Fibroblast of skin of left biceps (primary cell): ENCODE measurements at regions not wholly inside any gene's neighbourhood (a gene's known extent, or its start where the extent isn't known, plus 50 kb on each side); places are given as distances from the start of the nearest gene placed in this dataset.
"Not testable (repeated sequence)": the region's sequence is repeated elsewhere in the genome, so short reads cannot be mapped to it uniquely, and the experiment has no call there.

ENCODE experiments used
- DNase-seq, 2 experiments: peaks; one replicate each; pipeline ENCODE4 v3.0.0-alpha.2; 2013; ENCODE audit warnings: low read depth in 2 of 2

GRCh38 chr3:193047461-193047860, 129.8 kb upstream of the MB21D2 start:
- not testable (repeated sequence) for DNase-seq

DNA sequence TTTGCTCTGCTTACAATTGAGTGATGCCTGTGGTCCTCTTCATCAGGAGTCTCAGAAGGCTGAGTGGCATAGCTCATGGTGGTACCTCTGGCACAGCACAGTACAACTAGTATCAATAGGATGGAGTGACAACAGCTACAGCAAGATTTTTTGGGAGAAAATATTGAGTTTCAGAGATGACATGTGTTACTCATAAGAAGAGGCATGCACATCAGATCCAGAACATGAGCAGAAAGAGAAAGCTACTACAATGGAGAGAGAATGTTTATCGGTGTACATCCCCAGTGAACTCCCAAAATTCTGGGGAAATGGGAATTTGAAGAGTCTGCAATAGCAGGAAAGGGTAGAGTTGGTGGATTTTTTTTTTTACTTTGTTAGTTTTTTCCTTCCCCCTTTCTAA, 130.5 kb upstream of the MB21D2 start:
- no peak for DNase-seq

GRCh38 chr3:193049935-193050334, 132.3 kb upstream of the MB21D2 start:
- no peak for DNase-seq

DNA sequence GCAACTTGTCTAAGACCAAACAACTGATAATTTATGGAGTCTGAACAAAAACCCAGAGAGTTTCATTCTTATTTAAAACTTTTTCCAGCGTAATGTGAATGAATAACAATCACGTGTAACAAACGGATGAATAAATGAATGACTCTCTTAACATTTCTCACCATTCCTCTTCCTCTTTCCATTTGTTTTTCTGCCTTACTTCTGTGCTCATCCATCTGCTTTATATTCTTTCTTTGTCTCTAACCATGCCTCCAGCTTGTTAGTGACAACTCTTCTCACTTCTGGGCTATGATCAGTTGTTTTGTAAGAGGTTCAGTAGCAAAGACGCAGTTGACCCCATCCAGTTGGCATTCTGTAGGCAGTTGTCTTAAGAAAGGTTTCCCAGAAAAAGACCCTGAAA, 133.7 kb upstream of the MB21D2 start:
- DNase-seq = no peak

DNA sequence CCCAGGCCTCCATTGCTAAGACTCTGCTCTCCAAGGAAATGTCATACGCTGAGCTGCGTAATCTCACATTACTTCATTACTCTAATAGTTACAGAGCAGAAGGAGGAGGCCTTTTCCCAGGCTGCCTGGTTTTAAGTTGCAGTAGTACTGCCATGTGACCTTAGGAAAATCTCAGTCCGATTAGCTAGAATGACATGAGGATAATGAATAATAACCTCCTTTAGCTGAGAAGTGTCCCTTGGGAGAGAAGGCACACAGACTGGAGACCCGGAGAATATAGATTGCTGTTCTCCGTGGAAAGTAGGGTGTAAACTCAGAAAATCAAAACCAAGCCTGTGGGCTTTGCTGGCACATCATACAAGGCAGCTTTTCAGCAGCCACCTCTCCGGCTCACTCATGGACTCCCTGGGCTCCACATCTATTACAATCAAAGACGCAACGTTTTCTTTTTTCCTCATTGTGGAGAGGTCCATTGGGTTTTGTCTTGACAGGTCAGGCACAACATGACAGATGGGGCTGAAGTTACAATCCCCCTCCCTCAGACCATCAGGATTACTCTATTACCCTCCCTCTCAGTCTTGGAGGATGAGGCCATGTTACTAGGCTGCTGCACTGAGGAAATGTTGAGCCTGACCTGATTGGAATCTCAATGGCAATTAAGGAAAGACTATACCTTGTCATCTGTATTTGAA, 134.8 kb upstream of the MB21D2 start:
- no peak for DNase-seq

DNA sequence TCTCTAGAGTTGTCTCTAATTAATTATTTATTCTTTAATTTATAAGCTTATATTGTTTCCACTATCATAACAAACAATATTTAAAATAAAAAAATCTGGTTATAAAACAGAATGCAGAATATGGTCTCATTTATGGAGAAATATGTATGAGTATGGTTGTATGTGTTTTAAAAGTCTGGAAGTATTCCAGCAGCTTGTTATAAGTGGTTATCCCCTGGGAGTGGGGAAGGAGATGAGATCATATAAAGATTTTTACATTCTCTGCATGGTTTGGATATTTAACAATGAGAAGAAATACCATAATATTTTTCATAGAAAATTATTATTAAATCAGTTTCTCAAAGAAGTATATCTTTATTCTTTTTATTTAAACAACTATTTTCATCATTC, 135.4 kb upstream of the MB21D2 start:
- peak; percentile 19 to 26 for DNase-seq

- no peak for DNase-seq
These were observed 137.7 kb upstream of the MB21D2 start for GRCh38 chr3:193055352-193055751.

- DNase-seq = no peak
These were observed 140.0 kb upstream of the MB21D2 start for GRCh38 chr3:193057616-193058015.

DNA sequence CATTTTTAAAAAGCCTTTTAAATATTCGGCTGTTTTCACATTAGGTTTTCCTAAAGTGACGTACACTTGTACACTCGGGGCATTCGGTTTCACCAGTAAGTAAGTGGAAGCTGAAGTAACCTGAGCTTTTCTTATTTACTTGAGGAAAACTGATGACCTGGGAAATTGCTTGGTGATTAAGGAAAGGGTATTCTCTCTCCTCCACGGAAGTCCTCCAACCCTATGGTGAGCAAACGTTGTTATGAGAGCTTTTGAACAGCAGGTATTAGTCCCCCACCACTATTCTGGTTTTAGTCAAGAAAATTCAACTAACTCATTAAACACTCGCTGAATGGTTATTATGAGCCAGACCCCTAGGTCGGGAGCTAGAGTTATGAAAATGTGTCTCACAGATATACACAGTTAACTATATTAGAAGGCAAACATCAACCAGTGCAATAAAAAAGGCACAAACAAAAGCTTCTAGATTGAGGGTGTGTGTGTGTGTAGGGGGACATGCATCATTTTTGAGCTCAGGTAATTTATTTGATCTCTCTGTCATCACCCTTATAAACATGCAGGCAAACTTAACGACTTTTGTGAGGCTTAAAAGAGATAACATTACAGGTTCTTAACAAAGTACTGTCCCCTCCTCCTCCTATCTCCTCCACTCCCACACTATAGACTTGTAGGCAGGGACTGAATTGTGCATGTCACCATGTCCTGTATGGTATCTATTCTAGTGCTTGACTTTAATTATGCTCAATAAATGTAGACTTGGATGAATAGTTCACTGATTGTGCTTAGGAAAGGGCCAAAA, 143.3 kb upstream of the MB21D2 start:
- no peak for DNase-seq

DNA sequence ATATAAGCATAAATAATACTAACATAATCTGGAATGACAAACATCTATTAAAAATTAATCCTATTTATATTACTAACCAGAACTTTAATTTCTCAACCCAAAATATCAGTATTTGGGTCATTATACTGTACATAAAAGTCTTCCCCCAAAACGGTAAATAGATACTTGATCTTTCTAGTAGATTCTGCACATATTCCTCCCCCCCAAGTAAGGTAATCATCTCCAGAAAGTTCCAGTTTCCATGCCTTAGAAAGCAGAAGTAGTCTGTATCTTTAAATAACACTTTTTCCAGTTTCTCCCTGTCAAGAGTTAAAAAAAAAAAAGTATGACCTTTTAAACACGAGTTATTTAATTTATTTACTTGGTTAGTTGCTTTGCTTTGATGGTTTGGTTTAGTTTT, 150.7 kb upstream of the MB21D2 start:
- DNase-seq = no peak

DNA sequence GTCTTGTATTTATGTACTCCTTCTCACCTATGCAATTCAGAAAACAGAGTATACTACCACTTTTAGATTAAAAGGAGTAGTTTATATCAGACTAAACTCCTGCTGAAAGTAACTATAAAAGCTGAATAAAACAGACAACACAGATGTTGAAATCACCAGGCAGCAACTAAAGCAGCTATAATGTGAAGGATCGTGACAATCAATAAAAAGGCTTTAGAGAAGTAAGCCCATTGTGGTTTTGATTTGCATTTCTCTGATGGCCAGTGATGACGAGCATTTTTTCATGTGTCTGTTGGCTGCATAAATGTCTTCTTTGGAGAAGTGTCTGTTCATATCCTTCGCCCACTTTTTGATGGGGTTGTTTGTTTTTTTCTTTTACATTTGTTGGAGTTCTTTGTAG, 152.1 kb upstream of the MB21D2 start:
- DNase-seq = not testable (repeated sequence)

DNA sequence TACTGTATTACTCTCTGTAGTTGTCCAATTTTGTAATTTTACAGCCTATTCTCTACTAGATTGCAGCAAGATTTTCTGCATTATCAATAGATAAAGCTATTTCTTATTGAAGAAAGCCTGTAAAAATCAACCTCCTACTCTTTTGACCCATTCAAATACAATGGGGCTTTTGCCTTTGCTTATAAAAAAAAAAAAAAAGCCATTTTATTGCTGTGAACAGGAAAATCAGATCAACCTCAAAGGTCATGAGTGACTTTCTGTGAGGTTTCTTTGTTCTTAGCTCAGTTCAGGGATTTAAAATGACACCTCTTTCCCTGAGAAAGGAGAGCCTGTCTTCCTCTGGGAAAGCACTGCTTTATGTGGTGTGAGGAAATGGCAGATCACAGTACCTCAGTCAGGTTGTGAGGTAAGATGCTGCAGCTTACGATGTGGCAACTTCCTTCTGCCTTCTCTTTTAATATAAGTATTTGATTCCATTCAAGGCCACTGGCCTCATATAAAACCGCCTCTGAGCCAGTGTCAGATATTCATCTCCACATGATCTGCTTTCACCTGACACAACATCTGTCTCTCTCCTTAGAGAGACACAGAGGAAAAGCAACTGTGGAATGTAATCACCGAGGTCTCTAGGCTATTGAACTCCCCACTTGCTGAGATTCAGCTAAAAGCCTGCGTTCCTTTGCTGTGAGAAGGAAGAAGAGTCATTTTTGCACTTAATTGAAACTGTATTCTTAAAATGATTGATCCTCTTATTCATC, 161.5 kb upstream of the MB21D2 start:
- no peak for DNase-seq

GRCh38 chr3:193080821-193081365, 160.1 kb upstream of the PLAAT1 start:
- no peak for DNase-seq

GRCh38 chr3:193085655-193086054, 155.4 kb upstream of the PLAAT1 start:
- no peak for DNase-seq

DNA sequence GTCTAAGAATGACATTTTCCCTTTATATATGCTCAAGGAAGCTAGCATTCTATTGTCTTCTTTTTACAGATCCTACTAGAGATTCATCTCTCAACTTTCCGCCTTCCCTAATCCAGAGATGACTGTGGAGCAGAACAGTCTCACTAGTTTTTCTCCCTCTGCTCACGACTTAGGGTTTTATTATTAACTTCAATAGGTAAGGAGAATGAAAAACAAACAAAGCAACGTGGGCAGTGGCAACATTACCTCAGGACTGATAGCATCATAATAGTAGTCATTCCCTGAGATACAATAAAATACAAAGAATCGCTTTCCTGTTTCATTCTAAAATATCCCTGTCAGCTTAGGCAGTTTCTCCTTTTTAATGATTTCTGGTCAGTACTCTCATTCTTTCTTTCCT, 154.3 kb upstream of the PLAAT1 start:
- DNase-seq = no peak

GRCh38 chr3:193087336-193087735, 153.7 kb upstream of the PLAAT1 start:
- no peak for DNase-seq

GRCh38 chr3:193095366-193095765, 145.7 kb upstream of the PLAAT1 start:
- no peak for DNase-seq

- no peak for DNase-seq
These were observed 144.9 kb upstream of the PLAAT1 start for GRCh38 chr3:193096076-193096475.

DNA sequence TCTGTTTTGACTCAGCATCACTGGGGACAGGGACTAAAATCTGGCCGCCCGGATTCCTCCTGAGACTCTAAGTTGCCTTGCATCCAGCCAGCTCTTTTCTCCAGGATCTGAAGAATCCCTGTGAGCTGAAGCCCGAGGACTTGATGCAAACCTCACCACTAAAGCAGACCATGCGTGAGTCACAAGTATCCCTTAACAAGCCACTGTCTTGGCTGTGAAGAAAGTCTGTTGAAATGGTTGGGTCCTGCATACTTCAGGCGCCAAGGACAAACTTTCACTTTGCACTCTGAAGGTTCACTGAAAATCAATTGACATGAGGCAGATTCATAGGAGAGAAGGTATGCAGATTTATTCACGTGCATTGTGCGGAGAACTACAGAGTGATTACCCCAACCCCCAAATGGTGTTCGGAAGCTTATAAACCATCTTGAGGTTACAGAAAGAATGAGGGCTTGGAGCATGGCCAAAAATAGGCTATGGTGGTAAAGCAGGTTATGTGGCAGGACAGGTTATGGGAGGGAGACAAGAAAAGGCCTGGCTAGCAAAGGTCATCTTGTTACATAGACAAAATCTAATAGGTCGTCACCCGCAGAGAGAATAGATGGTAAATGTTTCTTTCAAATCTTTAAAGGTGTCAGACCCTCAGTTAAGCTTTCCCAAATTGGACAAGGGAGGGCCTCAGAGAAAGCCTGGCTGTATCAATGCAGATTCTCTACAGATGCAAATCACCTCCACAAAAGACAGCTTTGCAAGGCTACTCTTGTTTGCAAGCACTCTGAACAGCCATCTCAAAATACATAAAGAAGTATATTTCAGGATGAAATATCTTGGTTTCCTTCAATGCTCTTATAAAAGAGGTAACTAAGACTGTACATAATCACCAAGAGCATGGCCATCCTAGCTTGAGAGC, 126.3 kb upstream of the PLAAT1 start:
- no peak for DNase-seq

DNA sequence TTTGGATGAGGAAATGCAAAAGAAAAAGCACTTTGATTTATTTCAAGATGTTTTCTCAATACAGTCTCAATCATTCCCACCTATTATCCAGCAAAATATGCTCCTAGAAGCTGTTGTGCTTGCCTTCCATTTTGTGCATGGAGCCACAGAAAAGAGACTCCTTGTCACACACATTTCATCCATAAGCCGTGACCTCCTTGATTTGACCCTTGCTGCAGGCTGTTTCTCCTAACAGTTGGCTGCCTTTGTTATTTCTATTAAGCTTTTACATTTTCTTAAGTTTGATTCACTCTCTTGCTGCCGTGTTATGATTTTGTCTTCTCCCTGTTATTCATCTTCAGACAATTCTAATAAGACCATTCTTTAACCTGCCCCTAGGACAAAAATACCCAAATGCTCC, 124.2 kb upstream of the PLAAT1 start:
- no peak for DNase-seq

GRCh38 chr3:193118907-193119306, 122.1 kb upstream of the PLAAT1 start:
- DNase-seq = no peak
